ENCODE measurements at regions not wholly inside any gene's neighbourhood (a gene's known extent, or its start where the extent isn't known, plus 50 kb on each side); places are given as distances from the start of the nearest gene placed in this dataset.

- no peak for TF ChIP-seq REST (IDR thresholded peaks at IDR 0.05)
These were observed 459.1 kb downstream of the SH2D1A start (continued) for GRCh38 chrX:124805486-124805885.

- 94% methylated on average over 1 of the region's 1 CpG for WGBS
- no peak for TF ChIP-seq NR2F2 (IDR thresholded peaks at IDR 0.05)
- TF ChIP-seq RXRA (IDR thresholded peaks at IDR 0.05), result no peak
- no peak for TF ChIP-seq RAD21 (IDR thresholded peaks at IDR 0.05)
- TF ChIP-seq GABPA (IDR thresholded peaks at IDR 0.05 in 1 of 2, conservative IDR thresholded peaks at IDR 0.05 in 1 of 2), result no peak
These were observed 467.7 kb downstream of the SH2D1A start for GRCh38 chrX:124814106-124814505.

GRCh38 chrX:124818033-124818432 is 471.7 kb downstream of the SH2D1A start:
- no peak for DNase-seq (ENCODE audit: low spot score)
- WGBS, result 89% methylated on average over 5 of the region's 5 CpGs

More at GRCh38 chrX:124814106-124814505, 467.7 kb downstream of the SH2D1A start:
- Histone ChIP-seq H3K9me3 (ENCODE audit: control insufficient read depth in 4 of 4, low read length in 3 of 4) (no peaks in the 10 kb centered on the region), H3K4me1 (ENCODE audit: control insufficient read depth in 4 of 4, insufficient read depth in 4 of 4, low read length in 3 of 4) (no peaks in the 10 kb centered on the region), H3K36me3 (ENCODE audit: control insufficient read depth in 4 of 4, insufficient read depth in 3 of 4, low read depth in 1 of 4, low read length in 3 of 4) (no peaks in the 10 kb centered on the region), H3K27me3 (ENCODE audit: control insufficient read depth in 4 of 4, insufficient read depth in 4 of 4, low read length in 3 of 4) (no peaks in the 10 kb centered on the region), H3K27ac (ENCODE audit: low read depth in 1 of 2, low read length in 2 of 2) (no peak overlapping the region), H3K4me3 (ENCODE audit: low read depth in 1 of 3, low read length in 3 of 3) (no peak overlapping the region), H3K9ac (ENCODE audit: low read depth in 1 of 2, low read length in 2 of 2) (no peak overlapping the region)
- DNase-seq (ENCODE audit: low spot score), result no peak

GRCh38 chrX:124818764-124819163 is 472.4 kb downstream of the SH2D1A start:
- Histone ChIP-seq H3K27ac (ENCODE audit: low read depth in 1 of 2, low read length in 2 of 2) (no peak overlapping the region), H3K9me3 (ENCODE audit: control insufficient read depth in 4 of 4, low read length in 3 of 4) (no peaks in the 10 kb centered on the region), H3K9ac (ENCODE audit: low read depth in 1 of 2, low read length in 2 of 2) (no peak overlapping the region), H3K36me3 (ENCODE audit: control insufficient read depth in 4 of 4, insufficient read depth in 3 of 4, low read depth in 1 of 4, low read length in 3 of 4) (no peaks in the 10 kb centered on the region), H3K27me3 (ENCODE audit: control insufficient read depth in 4 of 4, insufficient read depth in 4 of 4, low read length in 3 of 4) (no peaks in the 10 kb centered on the region), H3K4me1 (ENCODE audit: control insufficient read depth in 4 of 4, insufficient read depth in 4 of 4, low read length in 3 of 4) (no peaks in the 10 kb centered on the region), H3K4me3 (ENCODE audit: low read depth in 1 of 3, low read length in 3 of 3) (no peak overlapping the region)
- TF ChIP-seq YY1 (IDR thresholded peaks at IDR 0.05), result no peak
- TF ChIP-seq HNF4G (IDR thresholded peaks at IDR 0.05), result no peak
- no peak for TF ChIP-seq FOXA2 (IDR thresholded peaks at IDR 0.05)
- TF ChIP-seq ATF3 (IDR thresholded peaks at IDR 0.05), result no peak
- peak in 1 of 2 donors; percentile 22 for TF ChIP-seq RXRA (IDR thresholded peaks at IDR 0.05)
- TF ChIP-seq ZBTB33 (IDR thresholded peaks at IDR 0.05), result no peak
- TF ChIP-seq EGR1 (IDR thresholded peaks at IDR 0.05; ENCODE audit: low read depth in 2 of 2), result no peak
- TF ChIP-seq RAD21 (IDR thresholded peaks at IDR 0.05), result no peak
- no peak for DNase-seq (ENCODE audit: low spot score)
- 47% methylated on average over 1 of the region's 1 CpG for WGBS

More at GRCh38 chrX:124818033-124818432, 471.7 kb downstream of the SH2D1A start:
- Histone ChIP-seq H3K9ac (ENCODE audit: low read depth in 1 of 2, low read length in 2 of 2) (no peak overlapping the region), H3K36me3 (ENCODE audit: control insufficient read depth in 4 of 4, insufficient read depth in 3 of 4, low read depth in 1 of 4, low read length in 3 of 4) (no peaks in the 10 kb centered on the region), H3K9me3 (ENCODE audit: control insufficient read depth in 4 of 4, low read length in 3 of 4) (no peaks in the 10 kb centered on the region), H3K4me3 (ENCODE audit: low read depth in 1 of 3, low read length in 3 of 3) (no peak overlapping the region), H3K27ac (ENCODE audit: low read depth in 1 of 2, low read length in 2 of 2) (no peak overlapping the region), H3K27me3 (ENCODE audit: control insufficient read depth in 4 of 4, insufficient read depth in 4 of 4, low read length in 3 of 4) (no peaks in the 10 kb centered on the region), H3K4me1 (ENCODE audit: control insufficient read depth in 4 of 4, insufficient read depth in 4 of 4, low read length in 3 of 4) (no peaks in the 10 kb centered on the region)
- TF ChIP-seq TAF1 (conservative IDR thresholded peaks at IDR 0.05) (no peak), FOXA1 (IDR thresholded peaks at IDR 0.05) (no peak)
